ENCODE measurements at regions not wholly inside any gene's neighbourhood (a gene's known extent, or its start where the extent isn't known, plus 50 kb on each side); places are given as distances from the start of the nearest gene placed in this dataset.

GRCh38 chr5:112660359-112660758, 77.3 kb upstream of the APC start:
- H3K27ac Mint-ChIP-seq: no peak overlapping the region
- no peak for DNase-seq
- intact Hi-C loops (cut with micrococcal nuclease): no loop called here
- no peaks in the 10 kb centered on the region for H3K4me1 Mint-ChIP-seq (ENCODE audit: low read depth)
- no peaks in the 10 kb centered on the region for H3K36me3 Mint-ChIP-seq (ENCODE audit: low read depth)
- peaks cover 9% of the 10 kb centered on the region for H3K9me3 Mint-ChIP-seq
- ATAC-seq: no peak
- H3K4me3 Mint-ChIP-seq: no peak overlapping the region
- CTCF ChIA-PET: no interaction called here
- peaks cover 6% of the 10 kb centered on the region for H3K27me3 Mint-ChIP-seq
- no peak for TF ChIP-seq CTCF (IDR thresholded peaks at IDR 0.05)
- POLR2A ChIA-PET: no interaction called here

GRCh38 chr5:112663146-112663545, 74.5 kb upstream of the APC start:
- H3K27ac Mint-ChIP-seq: no peak overlapping the region
- H3K9me3 Mint-ChIP-seq: peaks cover 9% of the 10 kb centered on the region
- ATAC-seq (no peak), DNase-seq (no peak)
- ChIA-PET POLR2A (no interaction called here), CTCF (no interaction called here)
- no peaks in the 10 kb centered on the region for H3K36me3 Mint-ChIP-seq (ENCODE audit: low read depth)
- TF ChIP-seq CTCF (IDR thresholded peaks at IDR 0.05): no peak
- no peak overlapping the region for H3K4me3 Mint-ChIP-seq
- peaks cover 6% of the 10 kb centered on the region for H3K27me3 Mint-ChIP-seq
- no peaks in the 10 kb centered on the region for H3K4me1 Mint-ChIP-seq (ENCODE audit: low read depth)
- intact Hi-C loops (cut with micrococcal nuclease): no loop called here

- Mint-ChIP-seq H3K36me3 (ENCODE audit: low read depth) (no peaks in the 10 kb centered on the region), H3K4me3 (no peak overlapping the region), H3K9me3 (no peaks in the 10 kb centered on the region), H3K4me1 (ENCODE audit: low read depth) (no peaks in the 10 kb centered on the region), H3K27me3 (peaks cover 6% of the 10 kb centered on the region), H3K27ac (no peak overlapping the region)
- intact Hi-C loops (cut with micrococcal nuclease): no loop called here
- POLR2A ChIA-PET: no interaction called here
- DNase-seq (no peak), ATAC-seq (no peak)
- no peak for TF ChIP-seq CTCF (IDR thresholded peaks at IDR 0.05)
- CTCF ChIA-PET: no interaction called here
These were observed 69.7 kb upstream of the APC start for GRCh38 chr5:112668016-112668415.

- intact Hi-C loops (cut with micrococcal nuclease): no loop called here
- TF ChIP-seq CTCF (IDR thresholded peaks at IDR 0.05): no peak
- peaks cover 3% of the 10 kb centered on the region for H3K27me3 Mint-ChIP-seq
- no peaks in the 10 kb centered on the region for H3K9me3 Mint-ChIP-seq
- no peak for DNase-seq
- CTCF ChIA-PET: no interaction called here
- POLR2A ChIA-PET: no interaction called here
- no peak overlapping the region for H3K4me3 Mint-ChIP-seq
- no peak overlapping the region for H3K27ac Mint-ChIP-seq
- H3K4me1 Mint-ChIP-seq (ENCODE audit: low read depth): no peaks in the 10 kb centered on the region
- ATAC-seq: no peak
- H3K36me3 Mint-ChIP-seq (ENCODE audit: low read depth): no peaks in the 10 kb centered on the region
These were observed 68.8 kb upstream of the APC start for GRCh38 chr5:112668911-112669310.

- Mint-ChIP-seq H3K27me3 (peaks cover 6% of the 10 kb centered on the region), H3K36me3 (ENCODE audit: low read depth) (no peaks in the 10 kb centered on the region), H3K9me3 (no peaks in the 10 kb centered on the region), H3K27ac (no peak overlapping the region), H3K4me1 (ENCODE audit: low read depth) (no peaks in the 10 kb centered on the region), H3K4me3 (no peak overlapping the region)
- ChIA-PET CTCF (no interaction called here), POLR2A (no interaction called here)
- intact Hi-C loops (cut with micrococcal nuclease): no loop called here
- DNase-seq (no peak), ATAC-seq (no peak)
- TF ChIP-seq CTCF (IDR thresholded peaks at IDR 0.05): no peak
These were observed 68.2 kb upstream of the APC start for GRCh38 chr5:112669328-112669963.
